ENCODE measurements at regions not wholly inside any gene's neighbourhood (a gene's known extent, or its start where the extent isn't known, plus 50 kb on each side); places are given as distances from the start of the nearest gene placed in this dataset.
"Not testable (repeated sequence)": the region's sequence is repeated elsewhere in the genome, so short reads cannot be mapped to it uniquely, and the experiment has no call there.

DNA sequence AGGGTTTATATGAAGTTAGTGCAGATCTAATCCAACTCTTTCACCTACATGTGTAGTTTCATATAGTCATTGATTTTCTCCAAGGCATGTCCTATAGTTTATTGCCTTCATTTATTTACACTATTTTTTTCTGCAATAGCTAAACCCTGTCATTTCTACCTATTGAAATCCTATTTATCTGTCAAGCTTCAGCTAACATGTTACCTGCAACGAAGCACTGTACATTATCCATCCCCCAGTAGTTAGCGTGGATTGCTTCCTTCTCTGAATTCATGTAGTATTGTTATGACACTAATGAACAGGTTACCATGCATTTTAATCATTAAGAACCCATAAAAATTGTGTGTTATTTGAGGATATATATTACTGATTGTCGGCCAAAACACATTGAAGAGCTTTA is 742.9 kb upstream of the PCDH20 start:
- Histone ChIP-seq H3K9me3 (ENCODE audit: control insufficient read depth, low read depth, low read length) (no peaks in the 10 kb centered on the region), H3K4me1 (ENCODE audit: insufficient read depth, low read length) (no peaks in the 10 kb centered on the region), H3K14ac (ENCODE audit: insufficient read depth, low read length) (no peak overlapping the region), H4K91ac (ENCODE audit: insufficient read length, low read depth, low read length) (no peak overlapping the region), H2AK5ac (ENCODE audit: insufficient read length, low read length) (no peak overlapping the region), H3K18ac (ENCODE audit: insufficient read length, low read depth, low read length) (no peak overlapping the region), H3K4ac (ENCODE audit: low read depth, low read length) (no peak overlapping the region), H2BK12ac (ENCODE audit: insufficient read length, low read depth, low read length) (no peak overlapping the region), H2BK5ac (ENCODE audit: insufficient read length, low read length) (no peak overlapping the region), H3K56ac (ENCODE audit: insufficient read length, low read depth, low read length) (no peak overlapping the region), H3K4me2 (ENCODE audit: insufficient read depth, insufficient read length, low read length) (no peak overlapping the region), H3K23me2 (ENCODE audit: insufficient read length, low read depth, low read length, poor library complexity, severe bottlenecking) (no peaks in the 10 kb centered on the region), H3T11ph (ENCODE audit: low read length) (no peak overlapping the region), H3K23ac (ENCODE audit: insufficient read length, low read depth, low read length) (no peak overlapping the region), H2BK120ac (ENCODE audit: low read depth, low read length, poor library complexity, severe bottlenecking) (no peak overlapping the region), H2BK15ac (ENCODE audit: low read depth, low read length) (no peak overlapping the region), H4K8ac (replicated peaks; ENCODE audit: insufficient read length, low read depth, low read length) (no peak overlapping the region), H2BK20ac (ENCODE audit: low read depth, low read length, poor library complexity, severe bottlenecking) (no peak overlapping the region), H3K9ac (ENCODE audit: extremely low read depth, insufficient read length, low read length) (no peak overlapping the region), H2AFZ (ENCODE audit: low read length) (no peak overlapping the region), H3K27ac (ENCODE audit: insufficient read length, low read depth, low read length) (no peak overlapping the region), H3K79me1 (ENCODE audit: insufficient read depth, low read depth, low read length, poor library complexity, severe bottlenecking) (no peaks in the 10 kb centered on the region), H4K5ac (ENCODE audit: insufficient read length, low read depth, low read length) (no peak overlapping the region), H4K20me1 (ENCODE audit: control insufficient read depth, insufficient read depth, insufficient read length) (no peaks in the 10 kb centered on the region), H3K79me2 (ENCODE audit: insufficient read depth, low read length) (no peaks in the 10 kb centered on the region), H3K27me3 (ENCODE audit: insufficient read depth, low read length) (no peaks in the 10 kb centered on the region)
- H3K4me3 Mint-ChIP-seq, result no peak overlapping the region
- peaks cover 0 to 8% of the 10 kb centered on the region in 2 experiments; a peak in 2 of 4 replicates for H3K4me1 Mint-ChIP-seq
- H3K9me3 Mint-ChIP-seq, result peaks cover 3 to 11% of the 10 kb centered on the region in 2 experiments; a peak in 4 of 5 replicates
- DNase-seq, result no peak
- H3K27ac Mint-ChIP-seq, result no peak overlapping the region
- TF ChIP-seq, protein P1, sequence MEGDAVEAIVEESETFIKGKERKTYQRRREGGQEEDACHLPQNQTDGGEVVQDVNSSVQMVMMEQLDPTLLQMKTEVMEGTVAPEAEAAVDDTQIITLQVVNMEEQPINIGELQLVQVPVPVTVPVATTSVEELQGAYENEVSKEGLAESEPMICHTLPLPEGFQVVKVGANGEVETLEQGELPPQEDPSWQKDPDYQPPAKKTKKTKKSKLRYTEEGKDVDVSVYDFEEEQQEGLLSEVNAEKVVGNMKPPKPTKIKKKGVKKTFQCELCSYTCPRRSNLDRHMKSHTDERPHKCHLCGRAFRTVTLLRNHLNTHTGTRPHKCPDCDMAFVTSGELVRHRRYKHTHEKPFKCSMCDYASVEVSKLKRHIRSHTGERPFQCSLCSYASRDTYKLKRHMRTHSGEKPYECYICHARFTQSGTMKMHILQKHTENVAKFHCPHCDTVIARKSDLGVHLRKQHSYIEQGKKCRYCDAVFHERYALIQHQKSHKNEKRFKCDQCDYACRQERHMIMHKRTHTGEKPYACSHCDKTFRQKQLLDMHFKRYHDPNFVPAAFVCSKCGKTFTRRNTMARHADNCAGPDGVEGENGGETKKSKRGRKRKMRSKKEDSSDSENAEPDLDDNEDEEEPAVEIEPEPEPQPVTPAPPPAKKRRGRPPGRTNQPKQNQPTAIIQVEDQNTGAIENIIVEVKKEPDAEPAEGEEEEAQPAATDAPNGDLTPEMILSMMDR (conservative IDR thresholded peaks at IDR 0.05), result no peak
- H3K36me3 Mint-ChIP-seq (ENCODE audit: insufficient read depth in 1 of 3, low read depth in 3 of 3), result peaks cover 0 to 5% (median 3%) of the 10 kb centered on the region in 3 experiments; a peak in 2 of 7 replicates
- WGBS (ENCODE audit: extremely low coverage, insufficient read length, low lambda C conversion rate), result no CpG with 5 or more reads among the region's 3 CpGs
- H3K27me3 Mint-ChIP-seq (ENCODE audit: low read depth), result no peaks in the 10 kb centered on the region

GRCh38 chr13:62151724-62152123 is 736.1 kb upstream of the PCDH20 start:
- H2BK120ac ChIP-seq (ENCODE audit: low read depth, low read length, poor library complexity, severe bottlenecking); H3K18ac ChIP-seq (ENCODE audit: insufficient read length, low read depth, low read length); H3K9ac ChIP-seq (ENCODE audit: extremely low read depth, insufficient read length, low read length); H2AK5ac ChIP-seq (ENCODE audit: insufficient read length, low read length); H3K27me3 Mint-ChIP-seq (ENCODE audit: low read depth); H3K4me1 ChIP-seq (ENCODE audit: insufficient read depth, low read length); H3K23ac ChIP-seq (ENCODE audit: insufficient read length, low read depth, low read length); H3K23me2 ChIP-seq (ENCODE audit: insufficient read length, low read depth, low read length, poor library complexity, severe bottlenecking); H4K5ac ChIP-seq (ENCODE audit: insufficient read length, low read depth, low read length); H3K9me3 ChIP-seq (ENCODE audit: control insufficient read depth, low read depth, low read length); H3K27ac ChIP-seq (ENCODE audit: insufficient read length, low read depth, low read length); H3K27ac Mint-ChIP-seq; H3K4me3 Mint-ChIP-seq; H3K14ac ChIP-seq (ENCODE audit: insufficient read depth, low read length); H3K4ac ChIP-seq (ENCODE audit: low read depth, low read length); H2BK12ac ChIP-seq (ENCODE audit: insufficient read length, low read depth, low read length); H3K79me1 ChIP-seq (ENCODE audit: insufficient read depth, low read depth, low read length, poor library complexity, severe bottlenecking); H3K79me2 ChIP-seq (ENCODE audit: insufficient read depth, low read length); H4K8ac ChIP-seq (replicated peaks; ENCODE audit: insufficient read length, low read depth, low read length); H4K91ac ChIP-seq (ENCODE audit: insufficient read length, low read depth, low read length); H2BK20ac ChIP-seq (ENCODE audit: low read depth, low read length, poor library complexity, severe bottlenecking); H3K56ac ChIP-seq (ENCODE audit: insufficient read length, low read depth, low read length); H2BK15ac ChIP-seq (ENCODE audit: low read depth, low read length); H3T11ph ChIP-seq (ENCODE audit: low read length); H2BK5ac ChIP-seq (ENCODE audit: insufficient read length, low read length); H3K4me2 ChIP-seq (ENCODE audit: insufficient read depth, insufficient read length, low read length); H4K20me1 ChIP-seq (ENCODE audit: control insufficient read depth, insufficient read depth, insufficient read length); H2AFZ ChIP-seq (ENCODE audit: low read length); DNase-seq; H3K27me3 ChIP-seq (ENCODE audit: insufficient read depth, low read length): not testable (repeated sequence)
- peaks cover 30 to 49% of the 10 kb centered on the region in 2 experiments for H3K9me3 Mint-ChIP-seq
- peaks cover 22 to 56% (median 26%) of the 10 kb centered on the region in 3 experiments for H3K36me3 Mint-ChIP-seq (ENCODE audit: insufficient read depth in 1 of 3, low read depth in 3 of 3)
- H3K4me1 Mint-ChIP-seq, result peaks cover 0 to 22% of the 10 kb centered on the region in 2 experiments; a peak in 2 of 4 replicates
- WGBS (ENCODE audit: extremely low coverage, insufficient read length, low lambda C conversion rate), result no CpG with 5 or more reads among the region's 2 CpGs
